Effector CD8-positive, alpha-beta T cell (primary cell): ENCODE measurements at regions not wholly inside any gene's neighbourhood (a gene's known extent, or its start where the extent isn't known, plus 50 kb on each side); places are given as distances from the start of the nearest gene placed in this dataset.

Experiments
- DNase-seq: peaks from one replicate; lab custom pipeline; 2025; lab: John Stamatoyannopoulos, UW

- DNase-seq, result no peak
Measured at GRCh38 chr1:234536741-234537140, 57.8 kb upstream of the TARBP1 start.

DNA sequence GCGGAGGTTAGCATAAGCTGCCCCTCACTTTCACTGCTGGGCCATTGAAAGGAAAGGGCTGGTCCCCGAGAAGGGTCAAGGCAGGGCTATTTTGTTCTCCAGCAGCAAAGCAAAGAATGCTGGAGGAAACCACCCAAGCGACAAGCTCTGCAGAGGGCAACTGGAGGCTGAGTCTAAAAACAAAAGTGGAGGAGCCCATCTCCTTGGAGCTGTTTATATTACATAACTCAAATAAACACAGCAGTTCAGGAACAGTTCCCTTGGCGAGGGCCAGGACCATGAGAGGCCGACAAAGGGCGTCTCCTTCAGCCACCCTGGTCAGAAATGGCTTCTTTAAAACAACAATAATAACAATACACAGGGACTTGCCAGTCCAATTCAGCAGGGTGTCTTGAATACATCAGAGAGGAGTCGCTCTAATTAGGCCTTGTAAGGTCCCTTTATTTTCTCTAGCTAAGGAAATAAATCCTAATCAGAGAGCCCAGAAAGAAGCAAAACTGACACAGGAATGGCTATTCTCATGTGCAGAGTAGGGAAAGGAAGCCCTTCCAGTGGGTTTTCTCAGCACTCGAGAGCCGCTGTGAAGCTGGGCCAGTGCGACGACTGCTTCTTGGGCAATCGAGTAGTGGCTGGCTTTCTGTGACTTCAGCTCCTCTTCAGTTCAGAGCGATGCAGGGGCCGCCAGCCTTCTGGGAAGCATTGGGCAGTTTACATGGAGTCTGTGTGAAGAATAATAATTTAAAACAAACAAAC is 57.0 kb upstream of the TARBP1 start:
- DNase-seq, result no peak

DNA sequence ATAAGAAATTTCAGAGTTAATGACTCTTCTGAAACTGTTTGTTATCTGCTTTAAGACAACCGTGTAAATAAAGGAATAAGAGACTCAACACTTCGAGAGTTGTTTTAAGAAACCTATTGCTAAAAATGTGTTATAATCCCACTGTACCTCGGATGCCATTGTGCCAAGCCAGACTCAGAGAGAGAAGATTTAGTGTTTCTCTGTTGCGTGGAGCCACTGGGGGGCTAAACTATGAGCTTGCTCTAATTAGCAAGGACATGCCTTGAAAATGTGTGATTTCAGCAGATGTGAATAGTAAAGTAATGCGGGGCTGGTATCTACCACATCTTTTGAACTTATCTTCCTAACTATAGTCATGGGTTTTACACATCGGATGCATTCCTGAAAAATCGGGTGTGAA is 56.2 kb upstream of the TARBP1 start:
- DNase-seq, result no peak

GRCh38 chr1:234533975-234534876 is 55.2 kb upstream of the TARBP1 start:
- DNase-seq, result no peak

DNA sequence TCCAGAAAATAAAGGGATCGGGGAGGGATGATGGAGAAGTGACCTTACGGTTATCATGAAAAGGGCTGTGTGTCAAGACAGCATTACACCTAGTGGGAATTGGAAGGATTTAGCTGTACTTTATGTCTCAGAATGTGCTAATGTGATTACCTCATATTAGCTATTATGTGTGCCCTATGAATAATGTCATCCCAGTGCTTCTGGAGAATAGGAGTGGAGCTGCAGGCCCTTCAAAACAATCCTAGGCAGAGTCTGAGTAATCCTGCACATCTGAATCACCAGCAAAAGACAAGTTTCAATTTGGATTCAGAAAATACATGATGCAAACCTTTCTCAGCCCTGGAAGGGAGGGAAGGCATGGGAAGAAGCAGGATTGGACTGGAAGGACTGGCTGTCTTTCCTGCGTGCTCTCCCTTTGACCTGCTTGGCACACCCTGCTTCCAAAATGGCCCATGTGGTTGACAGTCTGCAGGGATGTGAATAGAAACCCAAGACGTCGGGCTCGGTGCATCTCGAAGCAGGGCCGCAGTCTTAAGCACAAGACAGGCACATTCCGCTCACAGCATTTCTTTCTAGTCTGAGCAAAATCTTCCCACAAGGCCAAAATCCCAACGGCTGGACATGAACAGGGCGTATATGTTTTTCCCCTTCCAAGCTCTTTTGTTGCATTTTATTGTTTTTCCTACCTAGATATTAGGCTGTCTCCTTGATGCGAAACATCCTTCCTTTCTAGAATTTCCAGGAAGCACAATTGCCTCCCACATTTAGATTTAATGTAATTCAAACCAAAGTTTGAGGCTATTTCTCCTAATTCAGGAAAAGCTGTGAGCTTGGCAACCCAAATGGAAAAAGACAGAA is 54.3 kb upstream of the TARBP1 start:
- no peak for DNase-seq

DNA sequence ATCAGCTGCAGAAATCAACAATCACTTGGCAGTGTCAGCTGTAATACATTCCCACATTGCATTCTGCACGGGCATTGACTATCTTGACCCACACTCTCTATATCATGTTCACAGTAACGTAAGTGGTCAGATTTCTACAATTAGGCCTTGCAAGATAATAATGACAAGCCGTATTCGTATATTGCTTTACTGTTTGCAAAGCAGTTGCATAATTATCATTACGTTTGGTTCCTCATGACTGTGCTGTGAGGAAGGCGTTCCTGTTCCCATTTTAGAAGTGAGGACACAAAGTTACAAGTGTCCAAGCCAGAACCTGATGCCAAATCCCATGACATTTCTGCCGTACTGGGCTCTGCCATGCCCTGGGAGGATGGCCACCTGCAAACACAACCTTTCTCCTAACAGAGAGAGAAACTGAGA is 53.5 kb upstream of the TARBP1 start:
- DNase-seq, result no peak

GRCh38 chr1:234531151-234531635 is 52.2 kb upstream of the TARBP1 start:
- no peak for DNase-seq

DNA sequence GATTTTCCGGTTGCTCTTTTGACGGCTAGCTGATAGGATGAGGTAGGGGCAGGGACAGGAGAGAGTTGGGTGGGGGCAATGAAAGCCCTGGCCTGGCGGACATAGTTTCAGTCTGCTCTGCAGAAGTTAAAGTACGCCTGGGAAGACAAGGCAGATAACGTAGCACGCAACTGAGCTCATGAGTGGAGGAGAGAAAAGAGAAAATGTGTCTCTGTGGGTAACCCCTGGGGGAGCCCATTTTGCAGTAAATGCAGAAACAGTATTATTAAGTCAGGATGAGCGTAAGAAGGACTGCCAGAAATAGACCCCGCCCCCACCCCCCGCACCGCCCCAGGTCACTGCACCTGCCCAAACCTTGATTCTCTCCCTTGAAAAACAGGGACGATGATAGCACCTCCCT is 51.7 kb upstream of the TARBP1 start:
- no peak for DNase-seq

DNA sequence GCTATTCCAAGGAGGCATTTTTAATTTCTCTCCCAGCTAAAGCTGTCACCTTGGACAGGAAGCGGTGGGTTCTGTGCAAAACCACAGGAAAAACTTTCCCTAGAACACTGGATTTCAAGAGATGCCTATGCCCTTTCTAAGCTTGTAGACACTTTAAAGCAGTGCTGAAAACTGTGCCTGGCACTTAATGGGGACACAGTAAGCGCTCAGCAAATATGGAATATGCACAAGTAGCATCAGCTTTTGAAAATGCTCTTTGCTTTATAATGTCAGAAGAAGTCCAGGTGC is 50.9 kb upstream of the TARBP1 start:
- DNase-seq, result no peak

DNA sequence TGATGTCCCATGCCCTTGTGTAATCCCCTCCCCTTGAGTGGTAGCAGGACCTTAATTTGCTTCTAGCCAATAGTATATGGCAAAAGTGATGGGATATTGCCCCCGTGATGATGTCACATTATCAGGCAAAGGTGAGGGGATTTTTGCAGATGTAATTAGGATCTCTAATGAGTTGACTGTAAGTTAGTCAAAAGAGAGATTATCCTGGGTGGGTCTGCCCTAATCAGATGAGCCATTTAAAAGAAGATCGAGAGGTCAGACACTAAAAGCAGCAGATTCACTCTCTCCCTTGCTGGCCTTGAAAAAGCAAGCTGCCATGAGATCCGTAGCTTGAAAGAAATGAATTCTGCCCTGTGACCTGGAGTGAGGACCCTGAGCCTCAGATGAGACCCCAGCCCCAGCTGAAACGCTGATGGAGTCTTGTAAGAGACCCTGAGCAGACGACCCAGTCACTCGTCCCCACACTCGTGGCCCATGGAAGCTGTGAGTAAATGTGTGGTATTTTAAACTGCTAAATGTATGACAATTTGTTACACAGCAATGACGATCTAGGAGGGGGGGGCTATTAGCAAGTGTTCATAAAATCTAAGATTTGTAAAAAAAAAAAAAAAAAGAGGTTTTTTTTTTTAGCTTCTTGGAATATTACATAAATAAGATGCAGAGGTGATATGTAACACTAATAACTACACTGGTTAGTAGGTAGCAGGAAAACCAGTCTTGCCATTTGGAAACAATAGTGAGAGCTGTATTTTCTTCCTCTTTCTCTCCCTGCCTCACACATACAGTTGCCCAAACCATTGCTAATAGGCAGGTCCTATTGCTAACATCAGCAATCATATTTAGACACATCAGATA is 50.3 kb upstream of the TARBP1 start:
- DNase-seq, result no peak
